WTC11 (cell line): ENCODE measurements at regions not wholly inside any gene's neighbourhood (a gene's known extent, or its start where the extent isn't known, plus 50 kb on each side); places are given as distances from the start of the nearest gene placed in this dataset.

Source experiments
- ATAC-seq: fragments of 200-7000 bp; cut with Tn5 transposase; 2 replicates; pipeline ENCODE4 v1.10.0; 2021; ENCODE audit warnings: mild to moderate bottlenecking, moderate library complexity
- CTCF ChIA-PET: fragments of 300-600 bp; sonication (Branson Sonifier 250); formaldehyde crosslinking; loops from one replicate; lab custom pipeline; 2021; ENCODE audit warnings: antibody characterized with exemption; lab: Charles Lee
- POLR2A ChIA-PET: fragments of 350-600 bp; sonication (Branson Sonifier 250); formaldehyde crosslinking; loops from one replicate; lab custom pipeline; 2021; ENCODE audit warnings: antibody characterized with exemption; lab: Charles Lee
- DNase-seq: peaks from one replicate; pipeline ENCODE4 v3.0.0; 2021; ENCODE audit warnings: low spot score
- H3K27ac Mint-ChIP-seq: 2 replicates; pipeline ENCODE4 v1.8.0; 2021; ENCODE audit warnings: mixed read lengths
- H3K27me3 Mint-ChIP-seq: 2 replicates; pipeline ENCODE4 v1.8.0; 2021; ENCODE audit warnings: low read depth, mild to moderate bottlenecking, moderate library complexity, mixed read lengths
- H3K36me3 Mint-ChIP-seq: 2 replicates; pipeline ENCODE4 v1.8.0; 2021; ENCODE audit warnings: mixed read lengths
- H3K4me1 Mint-ChIP-seq: 2 replicates; pipeline ENCODE4 v1.8.0; 2022; ENCODE audit warnings: mixed read lengths
- H3K4me3 Mint-ChIP-seq: 2 replicates; pipeline ENCODE4 v1.8.0; 2021; ENCODE audit warnings: mild to moderate bottlenecking, moderate library complexity, mixed read lengths
- H3K9me3 Mint-ChIP-seq: 2 replicates; pipeline ENCODE4 v1.8.0; 2021; ENCODE audit warnings: mixed read lengths
- ATF1 ChIP-seq: sonication (generic); formaldehyde crosslinking; IDR thresholded peaks from 2 replicates; pipeline ENCODE4 v1.8.1; 2023; ENCODE audit warnings: mild to moderate bottlenecking, moderate library complexity, missing genetic modification reagents
- ATF6 ChIP-seq: sonication (generic); formaldehyde crosslinking; IDR thresholded peaks from 2 replicates; pipeline ENCODE4 v1.8.1; 2023; ENCODE audit warnings: mild to moderate bottlenecking, missing genetic modification reagents
- GABPB1 ChIP-seq: sonication (generic); formaldehyde crosslinking; IDR thresholded peaks from 2 replicates; pipeline ENCODE4 v1.8.1; 2023; ENCODE audit warnings: mild to moderate bottlenecking, missing genetic modification reagents
- JUN ChIP-seq: sonication (generic); formaldehyde crosslinking; IDR thresholded peaks from 2 replicates; pipeline ENCODE4 v1.8.0; 2023; ENCODE audit warnings: mild to moderate bottlenecking, missing genetic modification reagents
- KAT7 ChIP-seq: sonication (generic); formaldehyde crosslinking; IDR thresholded peaks from 2 replicates; pipeline ENCODE4 v1.8.1; 2023; ENCODE audit warnings: missing genetic modification reagents, mild to moderate bottlenecking, borderline replicate concordance
- NFYB ChIP-seq: sonication (generic); formaldehyde crosslinking; conservative IDR thresholded peaks from 2 replicates; pipeline ENCODE4 v1.8.0; 2022; ENCODE audit warnings: low read depth, missing genetic modification reagents
- RELA ChIP-seq: sonication (generic); formaldehyde crosslinking; IDR thresholded peaks from 2 replicates; pipeline ENCODE4 v1.8.1; 2022; ENCODE audit warnings: missing genetic modification reagents, mild to moderate bottlenecking, borderline replicate concordance
- TP53 ChIP-seq: sonication (generic); formaldehyde crosslinking; IDR thresholded peaks from 2 replicates; pipeline ENCODE4 v1.8.1; 2023; ENCODE audit warnings: mild to moderate bottlenecking, missing genetic modification reagents
- ZBTB21 ChIP-seq: sonication (generic); formaldehyde crosslinking; IDR thresholded peaks from 2 replicates; pipeline ENCODE4 v1.8.1; 2023; ENCODE audit warnings: mild to moderate bottlenecking, missing genetic modification reagents, borderline replicate concordance
- ZNF121 ChIP-seq: sonication (generic); formaldehyde crosslinking; IDR thresholded peaks from 2 replicates; pipeline ENCODE4 v1.8.0; 2023; ENCODE audit warnings: missing genetic modification reagents
- TF ChIP-seq, protein P1 (sequence below): sonication (generic); formaldehyde crosslinking; IDR thresholded peaks from 2 replicates; pipeline ENCODE4 v1.8.0; 2022; ENCODE audit warnings: missing genetic modification reagents
- TF ChIP-seq, protein P2 (sequence below): fragments of 250-450 bp; sonication (Bioruptor Pico); conservative IDR thresholded peaks from 2 replicates; pipeline ENCODE4 v1.9.0; 2021; ENCODE audit warnings: mild to moderate bottlenecking
- TF ChIP-seq, protein P3 (sequence below): sonication (generic); formaldehyde crosslinking; IDR thresholded peaks from 2 replicates; pipeline ENCODE4 v1.8.1; 2023; ENCODE audit warnings: mild to moderate bottlenecking, missing genetic modification reagents, moderate library complexity
- TF ChIP-seq, protein P4 (sequence below): sonication (generic); formaldehyde crosslinking; IDR thresholded peaks from 2 replicates; pipeline ENCODE4 v1.8.1; 2022; ENCODE audit warnings: low read depth, missing genetic modification reagents, borderline replicate concordance

DNA sequence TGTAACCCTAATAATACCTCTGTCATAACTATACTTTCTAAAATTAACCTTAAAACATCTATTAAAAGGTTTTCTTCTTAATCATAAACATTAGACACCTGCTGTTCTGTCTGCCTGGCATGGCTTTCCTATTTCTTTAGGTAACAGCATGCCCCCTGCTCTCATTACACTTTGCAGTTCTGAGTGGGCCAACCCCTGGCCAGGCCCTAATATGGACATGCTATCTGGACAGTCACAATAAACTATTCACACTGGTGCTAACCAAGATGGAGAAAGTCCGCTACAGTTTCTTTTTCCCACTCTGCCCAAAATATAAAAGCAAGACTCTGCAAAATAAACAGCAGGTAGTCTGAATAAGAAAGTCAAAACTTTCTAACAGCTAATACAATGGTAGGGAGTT, 84.0 kb downstream of the ELAPOR2 start:
- Mint-ChIP-seq H3K27me3 (no peaks in the 10 kb centered on the region), H3K27ac (no peak overlapping the region), H3K9me3 (peaks cover 15% of the 10 kb centered on the region), H3K36me3 (no peaks in the 10 kb centered on the region), H3K4me3 (no peak overlapping the region), H3K4me1 (peaks cover 52% of the 10 kb centered on the region)
- ATAC-seq (peak; percentile 21; the same call in 1 of the 2 replicates), DNase-seq (no peak)
- ChIA-PET POLR2A (no interaction called here), CTCF (no interaction called here)
- TF ChIP-seq ATF6 (CRISPR knock-in tag), result no peak
- TF ChIP-seq GABPB1, result no peak
- no peak for TF ChIP-seq RELA (CRISPR knock-in tag)
- TF ChIP-seq, protein P1, sequence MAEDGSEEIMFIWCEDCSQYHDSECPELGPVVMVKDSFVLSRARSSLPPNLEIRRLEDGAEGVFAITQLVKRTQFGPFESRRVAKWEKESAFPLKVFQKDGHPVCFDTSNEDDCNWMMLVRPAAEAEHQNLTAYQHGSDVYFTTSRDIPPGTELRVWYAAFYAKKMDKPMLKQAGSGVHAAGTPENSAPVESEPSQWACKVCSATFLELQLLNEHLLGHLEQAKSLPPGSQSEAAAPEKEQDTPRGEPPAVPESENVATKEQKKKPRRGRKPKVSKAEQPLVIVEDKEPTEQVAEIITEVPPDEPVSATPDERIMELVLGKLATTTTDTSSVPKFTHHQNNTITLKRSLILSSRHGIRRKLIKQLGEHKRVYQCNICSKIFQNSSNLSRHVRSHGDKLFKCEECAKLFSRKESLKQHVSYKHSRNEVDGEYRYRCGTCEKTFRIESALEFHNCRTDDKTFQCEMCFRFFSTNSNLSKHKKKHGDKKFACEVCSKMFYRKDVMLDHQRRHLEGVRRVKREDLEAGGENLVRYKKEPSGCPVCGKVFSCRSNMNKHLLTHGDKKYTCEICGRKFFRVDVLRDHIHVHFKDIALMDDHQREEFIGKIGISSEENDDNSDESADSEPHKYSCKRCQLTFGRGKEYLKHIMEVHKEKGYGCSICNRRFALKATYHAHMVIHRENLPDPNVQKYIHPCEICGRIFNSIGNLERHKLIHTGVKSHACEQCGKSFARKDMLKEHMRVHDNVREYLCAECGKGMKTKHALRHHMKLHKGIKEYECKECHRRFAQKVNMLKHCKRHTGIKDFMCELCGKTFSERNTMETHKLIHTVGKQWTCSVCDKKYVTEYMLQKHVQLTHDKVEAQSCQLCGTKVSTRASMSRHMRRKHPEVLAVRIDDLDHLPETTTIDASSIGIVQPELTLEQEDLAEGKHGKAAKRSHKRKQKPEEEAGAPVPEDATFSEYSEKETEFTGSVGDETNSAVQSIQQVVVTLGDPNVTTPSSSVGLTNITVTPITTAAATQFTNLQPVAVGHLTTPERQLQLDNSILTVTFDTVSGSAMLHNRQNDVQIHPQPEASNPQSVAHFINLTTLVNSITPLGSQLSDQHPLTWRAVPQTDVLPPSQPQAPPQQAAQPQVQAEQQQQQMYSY (CRISPR knock-in tag), result no peak
- no peak for TF ChIP-seq KAT7
- TF ChIP-seq NFYB (CRISPR knock-in tag), result no peak
- no peak for TF ChIP-seq ZNF121 (CRISPR knock-in tag)
- TF ChIP-seq, protein P2, sequence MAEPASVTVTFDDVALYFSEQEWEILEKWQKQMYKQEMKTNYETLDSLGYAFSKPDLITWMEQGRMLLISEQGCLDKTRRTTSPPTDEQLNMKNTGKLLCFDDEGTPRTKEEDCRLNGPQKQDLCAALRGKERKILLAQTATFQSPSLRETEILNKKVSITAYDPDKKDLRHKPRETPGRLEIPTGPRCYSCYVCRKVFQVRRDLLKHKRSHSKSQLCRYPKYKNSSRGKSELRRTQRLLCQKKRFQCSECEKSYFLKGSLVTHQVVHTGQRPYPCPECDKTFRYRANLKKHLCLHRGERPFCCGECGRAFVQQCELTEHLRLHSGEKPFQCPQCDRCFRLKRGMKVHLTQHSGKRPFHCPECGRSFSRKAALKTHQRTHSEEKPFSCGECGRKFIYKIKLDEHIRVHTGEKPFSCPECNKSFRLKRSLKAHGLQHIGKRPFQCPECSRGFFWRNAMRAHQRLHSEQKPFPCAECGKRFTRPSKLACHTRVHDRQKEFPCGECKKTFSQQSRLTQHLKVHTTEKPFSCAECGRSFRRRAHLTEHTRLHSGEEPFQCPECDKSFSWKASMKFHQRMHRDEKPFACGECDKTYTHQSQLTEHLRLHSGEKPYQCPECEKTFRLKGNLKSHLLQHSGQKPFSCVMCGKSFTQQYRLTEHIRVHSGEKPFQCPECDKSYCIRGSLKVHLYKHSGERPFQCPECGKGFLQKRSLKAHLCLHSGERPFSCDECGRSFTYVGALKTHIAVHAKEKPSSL (CRISPR knock-in tag), result no peak
- no peak for TF ChIP-seq ATF1 (CRISPR knock-in tag)

- DNase-seq (no peak), ATAC-seq (peak; percentile 74)
- no peaks in the 10 kb centered on the region for H3K27me3 Mint-ChIP-seq
- TF ChIP-seq, protein P3, sequence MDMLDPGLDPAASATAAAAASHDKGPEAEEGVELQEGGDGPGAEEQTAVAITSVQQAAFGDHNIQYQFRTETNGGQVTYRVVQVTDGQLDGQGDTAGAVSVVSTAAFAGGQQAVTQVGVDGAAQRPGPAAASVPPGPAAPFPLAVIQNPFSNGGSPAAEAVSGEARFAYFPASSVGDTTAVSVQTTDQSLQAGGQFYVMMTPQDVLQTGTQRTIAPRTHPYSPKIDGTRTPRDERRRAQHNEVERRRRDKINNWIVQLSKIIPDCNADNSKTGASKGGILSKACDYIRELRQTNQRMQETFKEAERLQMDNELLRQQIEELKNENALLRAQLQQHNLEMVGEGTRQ, result no peak
- peak; percentile 52; the same call in 1 of the 2 replicates for TF ChIP-seq NFYB (CRISPR knock-in tag)
- ChIA-PET CTCF (no interaction called here), POLR2A (no interaction called here)
- H3K9me3 Mint-ChIP-seq, result peaks cover 15% of the 10 kb centered on the region
- H3K4me3 Mint-ChIP-seq, result no peak overlapping the region
- H3K4me1 Mint-ChIP-seq, result peaks cover 57% of the 10 kb centered on the region
- no peaks in the 10 kb centered on the region for H3K36me3 Mint-ChIP-seq
- H3K27ac Mint-ChIP-seq, result peak overlapping the region; percentile 93; the same call in 1 of the 2 replicates
Measured at GRCh38 chr7:86972072-86972471, 87.4 kb downstream of the ELAPOR2 start.

DNA sequence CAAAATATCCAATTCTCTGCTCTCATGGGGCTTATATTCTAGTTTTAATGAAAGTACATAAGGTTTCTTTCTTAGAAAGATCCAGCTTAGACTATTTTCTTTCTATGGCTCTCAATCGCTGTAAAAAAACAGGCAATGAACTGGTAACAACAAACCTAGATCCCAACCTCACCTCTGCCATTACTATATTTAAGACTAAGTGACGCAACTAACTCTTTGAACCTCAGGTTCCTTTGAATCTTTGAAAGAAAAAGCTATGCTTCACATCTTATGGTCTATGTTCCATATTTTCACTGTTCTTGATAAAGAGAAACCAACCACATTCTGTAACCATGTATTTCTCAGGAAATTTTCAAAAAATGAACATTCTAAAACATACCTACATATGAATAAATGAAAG, 88.5 kb downstream of the ELAPOR2 start:
- no peak for TF ChIP-seq TP53 (CRISPR knock-in tag)
- no peak for TF ChIP-seq ZBTB21 (CRISPR knock-in tag)
- TF ChIP-seq JUN, result no peak
- TF ChIP-seq, protein P4, sequence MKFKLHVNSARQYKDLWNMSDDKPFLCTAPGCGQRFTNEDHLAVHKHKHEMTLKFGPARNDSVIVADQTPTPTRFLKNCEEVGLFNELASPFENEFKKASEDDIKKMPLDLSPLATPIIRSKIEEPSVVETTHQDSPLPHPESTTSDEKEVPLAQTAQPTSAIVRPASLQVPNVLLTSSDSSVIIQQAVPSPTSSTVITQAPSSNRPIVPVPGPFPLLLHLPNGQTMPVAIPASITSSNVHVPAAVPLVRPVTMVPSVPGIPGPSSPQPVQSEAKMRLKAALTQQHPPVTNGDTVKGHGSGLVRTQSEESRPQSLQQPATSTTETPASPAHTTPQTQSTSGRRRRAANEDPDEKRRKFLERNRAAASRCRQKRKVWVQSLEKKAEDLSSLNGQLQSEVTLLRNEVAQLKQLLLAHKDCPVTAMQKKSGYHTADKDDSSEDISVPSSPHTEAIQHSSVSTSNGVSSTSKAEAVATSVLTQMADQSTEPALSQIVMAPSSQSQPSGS, result no peak
- ATAC-seq (no peak), DNase-seq (no peak)
- Mint-ChIP-seq H3K36me3 (no peaks in the 10 kb centered on the region), H3K4me1 (peaks cover 57% of the 10 kb centered on the region), H3K27ac (no peak overlapping the region), H3K4me3 (no peak overlapping the region), H3K27me3 (no peaks in the 10 kb centered on the region), H3K9me3 (peaks cover 15% of the 10 kb centered on the region)
- ChIA-PET CTCF (no interaction called here), POLR2A (interaction anchor here (1.2 kb wide), 1 partner anchor 181 kb away, joined by 3 read pairs; the partner anchor contains the start of gene DMTF1)
